ENCODE measurements at regions not wholly inside any gene's neighbourhood (a gene's known extent, or its start where the extent isn't known, plus 50 kb on each side); places are given as distances from the start of the nearest gene placed in this dataset.

DNA sequence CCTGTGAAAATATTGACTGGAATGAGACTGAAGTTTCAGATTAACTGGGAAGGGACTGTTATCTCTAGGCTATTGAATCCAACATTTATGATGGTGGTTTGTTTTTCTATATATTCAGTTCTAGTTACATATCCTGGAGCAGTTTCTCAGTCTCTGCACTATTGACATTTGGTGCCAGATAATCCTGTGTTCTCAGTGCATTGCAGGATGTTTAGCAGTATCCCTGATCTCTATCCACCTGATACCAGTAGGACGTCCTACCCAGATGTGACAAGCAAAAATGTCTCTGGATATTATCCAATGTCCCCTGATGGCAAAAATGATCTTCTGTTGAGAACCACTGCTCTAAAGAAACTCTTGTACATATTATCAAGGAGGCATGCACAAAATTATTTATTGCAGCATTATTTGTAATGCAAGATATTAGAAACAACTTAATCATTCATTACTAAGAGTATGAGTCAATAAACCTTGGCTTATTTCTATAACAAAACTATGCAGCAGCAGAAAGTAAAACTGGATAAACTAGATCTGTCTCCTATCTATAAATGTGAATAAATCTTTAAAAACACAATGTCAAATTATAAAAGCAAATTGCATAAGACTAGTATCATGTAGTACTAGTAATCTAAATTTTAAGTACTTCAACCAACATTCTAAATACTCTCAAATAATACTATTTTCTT is 369.3 kb upstream of the RND3 start:
- DNase-seq: no peak
- Mint-ChIP-seq H3K36me3 (no peaks in the 10 kb centered on the region), H3K4me1 (no peaks in the 10 kb centered on the region), H3K9me3 (no peaks in the 10 kb centered on the region), H3K27ac (no peak overlapping the region), H3K27me3 (no peaks in the 10 kb centered on the region), H3K4me3 (no peak overlapping the region)
- no peak for ATAC-seq (replicated peaks)

- no peaks in the 10 kb centered on the region for H3K36me3 Mint-ChIP-seq
- ATAC-seq (replicated peaks): no peak
Observed at GRCh38 chr2:150853263-150853662, 365.8 kb upstream of the RND3 start.

DNA sequence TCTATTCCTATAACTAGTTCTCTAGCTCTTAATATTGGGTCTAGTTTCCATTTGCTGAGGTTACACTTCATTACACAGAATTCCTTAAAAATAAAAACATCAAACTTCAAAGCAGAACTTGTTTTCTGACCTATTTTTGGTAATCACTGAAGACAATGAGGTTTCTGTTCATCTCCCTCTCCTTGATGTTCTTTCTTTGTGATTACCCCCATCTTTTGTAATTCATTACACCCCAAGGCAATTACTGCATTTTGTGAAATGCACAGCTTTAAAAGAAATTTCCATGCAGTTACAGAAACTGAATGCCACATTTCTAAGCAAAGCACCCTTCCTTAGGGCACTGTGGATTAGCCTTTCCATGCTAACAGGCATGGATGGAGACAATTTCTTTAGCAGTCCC is 363.2 kb upstream of the RND3 start:
- no peak for DNase-seq
- H3K36me3 Mint-ChIP-seq: no peaks in the 10 kb centered on the region
- no peak for ATAC-seq (replicated peaks)
- H3K4me3 Mint-ChIP-seq: no peak overlapping the region
- no peaks in the 10 kb centered on the region for H3K4me1 Mint-ChIP-seq
- no peaks in the 10 kb centered on the region for H3K27me3 Mint-ChIP-seq
- H3K9me3 Mint-ChIP-seq: peaks cover 4 to 5% of the 10 kb centered on the region in 2 donors
- H3K27ac Mint-ChIP-seq: no peak overlapping the region

More at GRCh38 chr2:150853263-150853662, 365.8 kb upstream of the RND3 start:
- Mint-ChIP-seq H3K9me3 (peaks cover 4 to 5% of the 10 kb centered on the region in 2 donors), H3K27me3 (no peaks in the 10 kb centered on the region), H3K27ac (no peak overlapping the region), H3K4me1 (no peaks in the 10 kb centered on the region), H3K4me3 (no peak overlapping the region)
- DNase-seq: no peak

DNA sequence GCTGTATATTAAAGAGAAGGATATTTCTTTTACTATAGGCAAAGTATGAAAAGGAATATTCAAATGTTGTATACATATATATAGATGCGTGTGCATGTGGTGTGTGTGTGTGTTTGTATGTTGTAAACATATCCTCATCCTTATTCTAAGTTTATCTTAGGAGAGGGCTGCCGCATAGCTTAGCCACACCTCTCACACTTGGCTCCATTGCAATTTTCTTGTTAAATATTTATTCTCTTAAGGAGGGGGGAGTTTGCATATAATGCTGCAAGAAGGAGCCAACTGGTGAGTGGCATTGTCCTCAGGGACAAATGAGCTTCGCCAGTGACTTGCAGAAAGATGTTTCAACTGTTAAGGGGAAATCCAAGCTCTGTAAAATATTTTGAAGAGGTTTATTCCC is 360.1 kb upstream of the RND3 start:
- Mint-ChIP-seq H3K4me3 (no peak overlapping the region), H3K4me1 (no peaks in the 10 kb centered on the region), H3K27ac (no peak overlapping the region), H3K36me3 (no peaks in the 10 kb centered on the region), H3K27me3 (no peaks in the 10 kb centered on the region), H3K9me3 (peaks cover 4 to 5% of the 10 kb centered on the region in 2 donors)
- DNase-seq: no peak
- ATAC-seq (replicated peaks): no peak

GRCh38 chr2:150846691-150847090 is 359.2 kb upstream of the RND3 start:
- H3K4me3 Mint-ChIP-seq: no peak overlapping the region
- DNase-seq (no peak), ATAC-seq (replicated peaks) (no peak)
- no peaks in the 10 kb centered on the region for H3K4me1 Mint-ChIP-seq
- no peak overlapping the region for H3K27ac Mint-ChIP-seq
- peaks cover 5% of the 10 kb centered on the region in 2 donors for H3K9me3 Mint-ChIP-seq
- no peaks in the 10 kb centered on the region for H3K27me3 Mint-ChIP-seq
- no peaks in the 10 kb centered on the region for H3K36me3 Mint-ChIP-seq

- no peak for ATAC-seq (replicated peaks)
- Mint-ChIP-seq H3K36me3 (no peaks in the 10 kb centered on the region), H3K4me3 (no peak overlapping the region), H3K9me3 (peaks cover 0 to 9% of the 10 kb centered on the region in 2 donors), H3K27ac (no peak overlapping the region), H3K27me3 (no peaks in the 10 kb centered on the region), H3K4me1 (no peaks in the 10 kb centered on the region)
- no peak for DNase-seq
Observed at GRCh38 chr2:150832686-150833085, 345.2 kb upstream of the RND3 start.

DNA sequence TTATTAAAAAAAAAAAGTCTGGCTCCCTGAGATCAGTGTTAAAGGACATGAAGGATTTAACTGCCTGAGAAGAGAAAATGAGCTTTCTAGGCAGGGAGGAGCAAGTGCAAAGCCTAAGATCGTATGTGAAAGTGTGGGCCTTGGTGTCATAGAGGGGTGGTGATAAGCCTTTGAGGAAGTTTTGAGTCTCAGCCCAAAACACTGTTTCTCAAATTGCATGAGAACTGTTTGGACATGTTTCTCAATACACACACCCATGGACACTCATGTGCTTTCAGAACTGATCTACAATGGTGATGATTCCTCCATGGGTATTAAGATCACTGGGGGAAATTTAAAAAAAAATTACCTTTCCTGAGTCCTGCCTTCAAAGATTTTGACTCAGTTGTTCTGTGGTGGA is 336.7 kb upstream of the RND3 start:
- H3K4me1 Mint-ChIP-seq: no peaks in the 10 kb centered on the region
- no peak overlapping the region for H3K4me3 Mint-ChIP-seq
- DNase-seq (no peak), ATAC-seq (replicated peaks) (no peak)
- H3K27me3 Mint-ChIP-seq: no peaks in the 10 kb centered on the region
- H3K9me3 Mint-ChIP-seq: peaks cover 0 to 1% of the 10 kb centered on the region in 2 donors
- no peaks in the 10 kb centered on the region for H3K36me3 Mint-ChIP-seq
- H3K27ac Mint-ChIP-seq: no peak overlapping the region

- no peak for DNase-seq
- H3K4me3 Mint-ChIP-seq: no peak overlapping the region
Observed at GRCh38 chr2:150817422-150817821, 330.0 kb upstream of the RND3 start.

GRCh38 chr2:150812664-150813367 is 325.3 kb upstream of the RND3 start:
- no peak overlapping the region for H3K4me3 Mint-ChIP-seq
- no peaks in the 10 kb centered on the region for H3K27me3 Mint-ChIP-seq

More at GRCh38 chr2:150817422-150817821, 330.0 kb upstream of the RND3 start:
- H3K27me3 Mint-ChIP-seq: no peaks in the 10 kb centered on the region
- H3K27ac Mint-ChIP-seq: no peak overlapping the region
- peaks cover 0 to 1% of the 10 kb centered on the region in 2 donors for H3K9me3 Mint-ChIP-seq
- no peaks in the 10 kb centered on the region for H3K36me3 Mint-ChIP-seq
- H3K4me1 Mint-ChIP-seq: no peaks in the 10 kb centered on the region
- ATAC-seq (replicated peaks): no peak

GRCh38 chr2:150812066-150812465 is 324.6 kb upstream of the RND3 start:
- DNase-seq (no peak), ATAC-seq (replicated peaks) (no peak)
- Mint-ChIP-seq H3K27ac (no peak overlapping the region), H3K9me3 (no peaks in the 10 kb centered on the region), H3K27me3 (no peaks in the 10 kb centered on the region), H3K4me1 (no peaks in the 10 kb centered on the region), H3K36me3 (no peaks in the 10 kb centered on the region), H3K4me3 (no peak overlapping the region)

More at GRCh38 chr2:150812664-150813367, 325.3 kb upstream of the RND3 start:
- H3K36me3 Mint-ChIP-seq: no peaks in the 10 kb centered on the region
- H3K27ac Mint-ChIP-seq: no peak overlapping the region
- ATAC-seq (replicated peaks) (no peak), DNase-seq (no peak)
- H3K9me3 Mint-ChIP-seq: no peaks in the 10 kb centered on the region
- H3K4me1 Mint-ChIP-seq: no peaks in the 10 kb centered on the region

DNA sequence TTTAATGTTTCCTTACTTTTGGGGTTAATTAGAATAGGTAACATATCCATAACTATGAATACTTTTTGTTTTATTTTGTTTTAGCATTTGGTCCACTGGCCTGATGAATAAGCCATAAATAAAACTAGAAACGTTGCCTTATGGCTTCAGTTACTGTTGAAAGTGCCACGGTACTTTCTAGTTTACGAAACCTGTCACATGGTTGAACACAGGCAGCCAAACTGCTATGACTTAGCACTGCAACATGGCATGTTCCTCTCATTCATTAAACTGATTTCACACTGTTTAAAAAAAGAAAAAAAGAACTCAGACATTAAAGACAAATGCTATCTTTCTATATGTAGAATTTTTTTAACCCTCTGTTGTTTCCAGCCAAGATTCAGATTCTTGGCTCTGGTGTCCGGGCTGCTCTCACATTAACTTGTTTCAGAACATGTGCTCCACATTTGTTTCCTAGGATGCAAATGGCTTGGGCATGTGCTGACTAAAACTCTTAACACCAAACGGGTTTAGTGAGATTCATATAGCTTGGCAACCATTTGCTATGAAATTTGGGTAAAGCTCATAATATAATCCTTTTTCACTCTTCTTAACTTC is 323.9 kb upstream of the RND3 start:
- no peak for DNase-seq
- ATAC-seq (replicated peaks): no peak
- Mint-ChIP-seq H3K27ac (no peak overlapping the region), H3K27me3 (no peaks in the 10 kb centered on the region), H3K36me3 (no peaks in the 10 kb centered on the region), H3K9me3 (peaks cover 0 to 1% of the 10 kb centered on the region in 2 donors), H3K4me1 (no peaks in the 10 kb centered on the region), H3K4me3 (no peak overlapping the region)

- no peak for ATAC-seq (replicated peaks)
- Mint-ChIP-seq H3K27me3 (no peaks in the 10 kb centered on the region), H3K9me3 (peaks cover 0 to 1% of the 10 kb centered on the region in 2 donors), H3K4me1 (no peaks in the 10 kb centered on the region), H3K4me3 (no peak overlapping the region), H3K27ac (no peak overlapping the region), H3K36me3 (no peaks in the 10 kb centered on the region)
- no peak for DNase-seq
Observed at GRCh38 chr2:150809103-150809502, 321.6 kb upstream of the RND3 start.

DNA sequence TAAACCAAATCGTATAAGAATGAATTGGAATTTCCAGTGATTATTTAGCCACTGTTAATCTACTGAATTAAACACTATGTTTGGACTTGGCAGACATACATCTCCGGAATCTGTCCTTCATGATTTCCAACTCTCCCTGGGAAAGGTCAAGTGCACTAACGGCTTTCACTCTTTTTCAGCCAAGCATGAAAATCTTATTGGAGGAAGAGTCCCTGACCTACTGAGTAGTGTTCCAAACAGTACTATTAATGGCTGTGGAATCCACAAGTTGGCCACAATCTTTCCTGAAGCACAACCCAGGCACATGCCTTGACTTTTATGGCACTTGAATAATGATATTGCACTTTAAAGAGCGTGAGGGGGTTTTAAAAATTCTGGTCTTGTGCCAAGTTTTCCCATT is 318.9 kb upstream of the RND3 start:
- H3K9me3 Mint-ChIP-seq: peaks cover 0 to 3% of the 10 kb centered on the region in 2 donors
- ATAC-seq (replicated peaks) (no peak), DNase-seq (no peak)
- H3K4me1 Mint-ChIP-seq: no peaks in the 10 kb centered on the region
- no peaks in the 10 kb centered on the region for H3K27me3 Mint-ChIP-seq
- no peak overlapping the region for H3K4me3 Mint-ChIP-seq
- no peaks in the 10 kb centered on the region for H3K36me3 Mint-ChIP-seq
- H3K27ac Mint-ChIP-seq: no peak overlapping the region

DNA sequence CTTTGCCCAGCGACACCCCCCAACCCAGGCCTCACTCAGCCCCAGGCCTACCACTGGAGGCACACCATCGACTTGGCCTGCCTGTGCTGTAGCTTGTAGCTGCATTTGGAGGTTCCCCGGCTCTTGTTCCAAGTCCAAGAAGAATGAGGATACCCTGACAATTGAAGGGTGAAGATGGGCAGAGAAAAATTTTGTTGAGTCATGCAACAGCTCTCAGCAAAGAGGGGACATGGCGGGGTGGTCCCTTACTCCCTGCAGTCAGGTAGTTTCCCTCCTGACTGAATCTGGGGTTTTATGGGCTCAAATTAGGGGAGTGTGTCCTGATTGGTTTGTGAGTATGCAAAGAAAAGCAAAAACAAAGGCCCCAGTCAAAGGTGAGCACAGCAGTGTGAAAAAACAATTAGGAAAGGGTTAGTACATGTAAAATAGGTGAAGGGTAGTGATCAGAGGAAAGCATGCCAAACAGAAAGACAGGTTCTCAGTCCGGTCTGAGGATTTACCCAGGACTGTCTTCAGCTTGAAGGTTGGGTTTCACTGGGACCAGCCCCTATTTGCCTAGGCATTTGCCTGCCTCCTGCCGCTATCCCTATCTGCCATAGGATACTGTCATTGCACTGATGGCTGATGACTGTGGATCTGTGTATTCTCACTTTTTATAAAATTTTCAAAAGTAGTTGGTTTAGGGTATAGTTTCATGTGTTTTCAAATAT is 316.4 kb upstream of the RND3 start:
- H3K9me3 Mint-ChIP-seq: peaks cover 0 to 3% of the 10 kb centered on the region in 2 donors
- no peak overlapping the region for H3K27ac Mint-ChIP-seq
- no peak overlapping the region for H3K4me3 Mint-ChIP-seq
- no peaks in the 10 kb centered on the region for H3K27me3 Mint-ChIP-seq
- no peaks in the 10 kb centered on the region for H3K36me3 Mint-ChIP-seq
- no peak for DNase-seq
- ATAC-seq (replicated peaks): no peak
- no peaks in the 10 kb centered on the region for H3K4me1 Mint-ChIP-seq
